ENCODE measurements at regions not wholly inside any gene's neighbourhood (a gene's known extent, or its start where the extent isn't known, plus 50 kb on each side); places are given as distances from the start of the nearest gene placed in this dataset.

- TF ChIP-seq CTCF (IDR thresholded peaks at IDR 0.05) (no peak), POLR2A (IDR thresholded peaks at IDR 0.05) (no peak), POLR2AphosphoS5 (IDR thresholded peaks at IDR 0.05; ENCODE audit: insufficient read depth in 1 of 2, low read depth in 1 of 2) (no peak)
Measured at GRCh38 chr3:194189243-194189791, 53.4 kb downstream of the HES1 start.

Measured in vagina (tissue), 2 donors.